ENCODE measurements at regions not wholly inside any gene's neighbourhood (a gene's known extent, or its start where the extent isn't known, plus 50 kb on each side); places are given as distances from the start of the nearest gene placed in this dataset.
A peak's percentile ranks its signal among the peaks of the same experiment; 100 is the strongest.

GRCh38 chr9:85108229-85108628, 438.7 kb downstream of the NTRK2 start:
- Histone ChIP-seq H3K27me3 (ENCODE audit: control insufficient read depth, extremely low read depth, insufficient read depth, low read length) (no peaks in the 10 kb centered on the region), H4K20me1 (ENCODE audit: control insufficient read depth, extremely low read depth, insufficient read depth, low read length) (no peaks in the 10 kb centered on the region), H3K9me1 (ENCODE audit: control insufficient read depth, extremely low read depth, insufficient read depth, low read length) (no peaks in the 10 kb centered on the region), H3K9me3 (ENCODE audit: control insufficient read depth, low read depth, low read length) (no peaks in the 10 kb centered on the region), H3K79me2 (ENCODE audit: control insufficient read depth, insufficient read depth, low read length) (no peaks in the 10 kb centered on the region), H3K36me3 (ENCODE audit: control insufficient read depth in 2 of 2, extremely low read depth in 1 of 2, insufficient read depth in 2 of 2, low read length in 2 of 2) (no peaks in the 10 kb centered on the region), H3K4me1 (ENCODE audit: control insufficient read depth, extremely low read depth, insufficient read depth, low read length) (no peaks in the 10 kb centered on the region), H3K4me2 (ENCODE audit: control insufficient read depth, extremely low read depth, insufficient read depth, low read depth, low read length) (no peak overlapping the region), H3K9ac (ENCODE audit: control insufficient read depth, extremely low read depth, insufficient read depth, low read length) (no peak overlapping the region), H2AFZ (ENCODE audit: control insufficient read depth, low read length) (no peak overlapping the region), H3K4me3 (ENCODE audit: control insufficient read depth in 2 of 3, extremely low read depth in 1 of 3, insufficient read depth in 2 of 3, low read depth in 1 of 3, low read length in 3 of 3) (no peak overlapping the region), H3K27ac (ENCODE audit: control insufficient read depth, insufficient read depth, low read length) (no peak overlapping the region)
- dilution Hi-C loops (cut with MboI; ENCODE audit: extremely low pct_ligation_motif_present, low sequenced_read_pairs) = no loop called here
- no peak for FAIRE-seq
- TF ChIP-seq EZH2 (IDR thresholded peaks at IDR 0.05; ENCODE audit: low read length) = no peak
- TF ChIP-seq, protein P1, sequence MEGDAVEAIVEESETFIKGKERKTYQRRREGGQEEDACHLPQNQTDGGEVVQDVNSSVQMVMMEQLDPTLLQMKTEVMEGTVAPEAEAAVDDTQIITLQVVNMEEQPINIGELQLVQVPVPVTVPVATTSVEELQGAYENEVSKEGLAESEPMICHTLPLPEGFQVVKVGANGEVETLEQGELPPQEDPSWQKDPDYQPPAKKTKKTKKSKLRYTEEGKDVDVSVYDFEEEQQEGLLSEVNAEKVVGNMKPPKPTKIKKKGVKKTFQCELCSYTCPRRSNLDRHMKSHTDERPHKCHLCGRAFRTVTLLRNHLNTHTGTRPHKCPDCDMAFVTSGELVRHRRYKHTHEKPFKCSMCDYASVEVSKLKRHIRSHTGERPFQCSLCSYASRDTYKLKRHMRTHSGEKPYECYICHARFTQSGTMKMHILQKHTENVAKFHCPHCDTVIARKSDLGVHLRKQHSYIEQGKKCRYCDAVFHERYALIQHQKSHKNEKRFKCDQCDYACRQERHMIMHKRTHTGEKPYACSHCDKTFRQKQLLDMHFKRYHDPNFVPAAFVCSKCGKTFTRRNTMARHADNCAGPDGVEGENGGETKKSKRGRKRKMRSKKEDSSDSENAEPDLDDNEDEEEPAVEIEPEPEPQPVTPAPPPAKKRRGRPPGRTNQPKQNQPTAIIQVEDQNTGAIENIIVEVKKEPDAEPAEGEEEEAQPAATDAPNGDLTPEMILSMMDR (optimal IDR thresholded peaks at IDR 0.05 in 1 of 3, IDR thresholded peaks at IDR 0.05 in 1 of 3, conservative IDR thresholded peaks at IDR 0.05 in 1 of 3; ENCODE audit: extremely low read depth in 1 of 3, insufficient read depth in 2 of 3, low read length in 3 of 3) = peak in 1 of 3 experiments; percentile 31
- DNase-seq (ENCODE audit: low read depth, low spot score) = no peak

DNA sequence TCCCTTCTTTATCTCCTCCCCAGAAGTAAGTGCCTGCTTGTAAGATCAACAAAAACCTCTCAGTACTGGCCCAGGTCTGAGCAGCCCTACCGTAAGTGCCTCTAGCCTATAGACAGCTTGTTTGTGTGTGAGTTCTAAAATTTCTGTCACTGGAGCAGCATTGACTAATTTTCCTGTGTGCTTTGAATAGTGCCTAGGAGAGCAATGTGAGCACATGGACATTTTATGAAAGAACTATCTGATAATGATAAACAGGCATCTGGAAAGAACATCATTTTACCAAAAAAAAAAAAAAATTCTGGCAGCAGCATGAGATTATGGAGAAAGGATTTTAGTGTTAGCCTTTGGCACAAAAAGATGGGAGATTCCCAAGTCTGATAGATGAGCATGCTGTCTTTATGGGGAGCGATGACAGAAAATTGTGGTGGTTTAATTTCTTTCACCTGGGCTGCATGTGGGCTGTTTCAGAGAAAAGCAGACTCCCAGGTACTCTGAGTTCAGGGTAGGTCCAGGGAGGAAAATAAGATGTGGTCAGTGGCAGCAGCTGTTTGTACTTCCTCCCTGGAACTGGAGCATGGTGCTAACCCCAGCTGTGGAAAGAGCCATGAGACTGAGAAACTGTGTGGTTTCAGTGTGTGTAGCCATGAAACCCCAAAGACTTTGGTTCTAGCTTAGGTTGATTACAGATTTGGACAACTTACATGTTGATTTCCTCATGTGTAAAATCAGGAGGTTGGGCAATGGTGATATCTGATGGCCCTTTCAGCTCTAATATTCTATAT, 419.9 kb downstream of the NTRK2 start:
- no peak overlapping the region for H3K27ac ChIP-seq (ENCODE audit: control insufficient read depth, insufficient read depth, low read length)
- H4K20me1 ChIP-seq (ENCODE audit: control insufficient read depth, extremely low read depth, insufficient read depth, low read length) = no peaks in the 10 kb centered on the region
- H3K4me3 ChIP-seq (ENCODE audit: control insufficient read depth in 2 of 3, extremely low read depth in 1 of 3, insufficient read depth in 2 of 3, low read depth in 1 of 3, low read length in 3 of 3) = no peak overlapping the region
- no peaks in the 10 kb centered on the region for H3K9me1 ChIP-seq (ENCODE audit: control insufficient read depth, extremely low read depth, insufficient read depth, low read length)
- FAIRE-seq (no peak), DNase-seq (ENCODE audit: low read depth, low spot score) (no peak)
- H3K4me1 ChIP-seq (ENCODE audit: control insufficient read depth, extremely low read depth, insufficient read depth, low read length) = no peaks in the 10 kb centered on the region
- H3K9me3 ChIP-seq (ENCODE audit: control insufficient read depth, low read depth, low read length) = no peaks in the 10 kb centered on the region
- no peak for TF ChIP-seq EZH2 (IDR thresholded peaks at IDR 0.05; ENCODE audit: low read length)
- TF ChIP-seq, protein P1 (optimal IDR thresholded peaks at IDR 0.05 in 1 of 3, IDR thresholded peaks at IDR 0.05 in 1 of 3, conservative IDR thresholded peaks at IDR 0.05 in 1 of 3; ENCODE audit: extremely low read depth in 1 of 3, insufficient read depth in 2 of 3, low read length in 3 of 3) = no peak
- no peaks in the 10 kb centered on the region for H3K79me2 ChIP-seq (ENCODE audit: control insufficient read depth, insufficient read depth, low read length)
- H3K27me3 ChIP-seq (ENCODE audit: control insufficient read depth, extremely low read depth, insufficient read depth, low read length) = no peaks in the 10 kb centered on the region
- no peak overlapping the region for H3K9ac ChIP-seq (ENCODE audit: control insufficient read depth, extremely low read depth, insufficient read depth, low read length)
- H3K36me3 ChIP-seq (ENCODE audit: control insufficient read depth in 2 of 2, extremely low read depth in 1 of 2, insufficient read depth in 2 of 2, low read length in 2 of 2) = no peaks in the 10 kb centered on the region
- H2AFZ ChIP-seq (ENCODE audit: control insufficient read depth, low read length) = no peak overlapping the region
- no peak overlapping the region for H3K4me2 ChIP-seq (ENCODE audit: control insufficient read depth, extremely low read depth, insufficient read depth, low read depth, low read length)
- dilution Hi-C loops (cut with MboI; ENCODE audit: extremely low pct_ligation_motif_present, low sequenced_read_pairs) = no loop called here
